Stimulated activated CD8-positive, alpha-beta memory T cell treated with anti-CD3 and anti-CD28 coated beads, Interleukin-15, amount 100 ng/mL, for 24 hours (primary cell): ENCODE measurements at regions not wholly inside any gene's neighbourhood (a gene's known extent, or its start where the extent isn't known, plus 50 kb on each side); places are given as distances from the start of the nearest gene placed in this dataset.

ENCODE experiments used
- DNase-seq: peaks from one replicate; pipeline ENCODE4 v3.0.0-alpha.2; 2020; ENCODE audit warnings: low read depth

GRCh38 chr7:46534664-46535588 lies 613.9 kb upstream of the IGFBP3 start:
- no peak for DNase-seq

DNA sequence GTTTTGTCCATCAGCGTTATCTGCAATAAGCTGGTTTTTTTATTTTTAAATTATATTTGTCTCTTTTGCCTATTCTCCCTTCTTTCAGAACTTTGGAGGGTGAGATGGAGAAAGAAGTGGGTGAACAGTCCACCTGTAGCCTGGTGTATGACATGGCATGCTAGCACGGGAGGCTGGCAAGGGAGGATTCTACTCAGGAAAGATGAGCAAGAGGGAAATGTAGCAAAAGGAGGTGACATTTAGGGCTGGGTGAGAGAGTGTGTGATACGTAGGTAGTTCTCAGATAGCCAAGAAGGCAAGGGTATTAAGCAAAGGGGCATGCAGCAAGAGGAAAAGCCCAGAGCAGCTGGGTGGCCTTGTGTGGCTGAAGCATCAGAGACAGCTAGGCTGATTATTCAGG lies 612.9 kb upstream of the IGFBP3 start:
- no peak for DNase-seq

DNA sequence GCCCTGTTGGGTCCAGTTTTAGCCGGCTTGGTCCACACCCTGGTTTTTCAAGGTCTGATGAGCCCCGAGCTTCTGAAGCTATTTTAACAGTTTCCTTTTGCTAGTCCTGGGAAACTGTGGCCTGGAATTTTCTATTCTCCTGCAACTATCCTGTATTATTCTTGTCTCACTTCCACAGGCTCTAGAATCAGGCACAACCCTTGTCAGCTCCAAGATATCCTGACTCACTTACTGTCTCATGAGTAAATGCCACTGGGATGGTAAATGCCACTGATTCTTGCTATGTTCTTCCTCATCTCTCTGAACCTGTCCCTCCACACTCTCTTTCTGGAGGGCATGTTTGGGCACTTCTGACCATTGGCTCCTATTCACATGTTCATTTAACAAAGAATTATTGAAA lies 611.5 kb upstream of the IGFBP3 start:
- no peak for DNase-seq

- no peak for DNase-seq
These were observed 609.1 kb upstream of the IGFBP3 start for GRCh38 chr7:46530081-46530750.

DNA sequence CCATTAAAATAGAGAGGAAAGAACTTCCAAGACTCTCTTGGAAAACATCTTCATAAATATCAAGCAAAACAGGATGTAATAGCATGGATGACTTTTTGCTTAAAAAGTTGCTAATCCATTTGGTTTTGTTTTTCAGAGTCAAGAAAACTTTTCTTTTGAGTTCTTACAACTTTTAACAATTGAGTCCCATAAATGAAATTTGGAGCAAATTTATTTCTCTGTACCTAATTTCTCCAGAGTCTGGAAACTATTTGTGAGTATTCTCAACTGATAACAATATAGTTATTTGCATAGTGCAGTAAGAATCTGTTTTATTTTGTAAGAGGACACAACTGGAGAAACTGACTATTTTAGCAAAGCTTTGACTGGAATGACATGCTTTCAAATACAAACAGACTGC lies 606.3 kb upstream of the IGFBP3 start:
- no peak for DNase-seq

DNA sequence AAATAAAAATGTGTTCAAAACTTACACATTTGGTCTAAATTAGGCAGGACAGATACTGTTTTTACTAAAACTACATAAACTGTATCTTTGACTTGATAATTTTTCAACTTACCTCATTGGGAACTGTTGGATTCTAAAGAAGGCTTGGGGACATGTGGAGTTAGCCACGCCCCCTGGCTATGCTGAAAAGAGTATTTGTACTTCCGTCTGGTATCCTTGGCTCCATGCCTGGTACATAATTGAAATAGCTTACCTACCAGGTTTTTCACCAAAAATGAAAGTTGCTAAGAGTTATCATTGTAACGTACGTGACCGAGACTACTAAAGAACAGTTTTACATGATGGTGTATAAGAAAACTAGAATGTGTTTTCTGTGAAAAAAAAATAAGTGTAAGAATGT lies 604.8 kb upstream of the IGFBP3 start:
- no peak for DNase-seq

DNA sequence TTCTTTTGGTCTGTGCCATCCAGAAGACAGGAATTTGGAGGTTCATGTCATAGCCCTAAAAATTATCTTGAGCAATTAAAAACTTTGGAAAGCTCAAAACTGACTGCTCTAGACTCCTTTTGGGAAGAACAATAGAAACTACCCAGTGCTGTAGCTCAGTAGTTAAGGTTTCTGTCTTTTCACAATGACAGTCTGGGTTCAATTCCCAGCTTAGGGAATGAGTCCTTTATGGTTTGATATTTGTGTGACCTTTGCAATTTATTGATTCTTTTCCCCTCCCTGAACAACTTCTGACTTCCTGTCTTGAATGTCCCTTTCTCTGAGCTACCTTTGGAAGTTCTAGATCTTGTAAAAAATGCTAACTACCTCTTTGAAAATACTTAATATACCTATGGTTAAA lies 603.3 kb upstream of the IGFBP3 start:
- DNase-seq: no peak

- DNase-seq: no peak
These were observed 601.4 kb upstream of the IGFBP3 start for GRCh38 chr7:46522354-46522906.

- DNase-seq: no peak
These were observed 597.6 kb upstream of the IGFBP3 start for GRCh38 chr7:46518713-46519112.

- DNase-seq: no peak
These were observed 594.9 kb upstream of the IGFBP3 start for GRCh38 chr7:46515844-46516590.

DNA sequence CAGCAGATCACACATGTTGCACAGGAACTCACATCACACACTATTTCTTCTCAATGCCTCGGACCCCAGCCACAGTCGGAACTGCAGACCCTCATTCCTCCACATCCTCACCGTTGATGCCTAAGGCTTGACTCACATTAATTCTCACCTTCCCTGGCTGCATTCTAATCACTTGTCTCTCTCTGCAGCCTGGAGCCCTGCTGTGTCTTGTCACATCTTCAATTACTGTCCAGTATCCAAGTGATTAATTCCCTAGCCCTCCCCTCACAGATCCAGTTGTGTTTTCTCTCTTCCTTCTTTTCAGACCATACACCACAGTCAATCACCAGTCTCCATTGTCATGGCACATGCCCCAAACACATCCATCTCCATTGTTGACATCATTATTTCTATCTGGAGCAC lies 592.4 kb upstream of the IGFBP3 start:
- DNase-seq: no peak

DNA sequence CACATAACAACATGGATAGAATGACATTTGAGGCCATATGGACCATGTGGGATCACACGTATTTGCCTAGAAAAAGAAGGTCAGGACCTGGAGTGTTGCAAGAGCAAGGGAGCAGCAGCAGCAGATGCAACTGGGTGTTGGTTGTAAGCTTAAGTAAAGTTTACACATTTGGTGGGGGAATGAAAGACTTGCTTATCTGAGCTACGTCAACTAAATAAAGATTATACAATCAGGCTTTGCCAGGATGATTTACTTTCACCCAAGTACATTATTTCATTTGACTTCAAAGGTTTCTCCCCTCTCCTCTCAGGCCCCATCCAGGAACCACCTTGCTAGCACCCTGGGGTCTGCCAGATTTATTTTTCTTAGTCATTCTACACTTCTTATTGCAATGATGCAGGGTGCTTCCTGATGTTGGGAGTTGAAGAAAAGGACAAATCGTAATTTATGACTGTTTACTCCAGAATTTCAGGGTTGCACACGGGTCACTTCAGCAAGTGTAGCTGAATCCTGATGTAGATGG lies 591.9 kb upstream of the IGFBP3 start:
- DNase-seq: no peak

DNA sequence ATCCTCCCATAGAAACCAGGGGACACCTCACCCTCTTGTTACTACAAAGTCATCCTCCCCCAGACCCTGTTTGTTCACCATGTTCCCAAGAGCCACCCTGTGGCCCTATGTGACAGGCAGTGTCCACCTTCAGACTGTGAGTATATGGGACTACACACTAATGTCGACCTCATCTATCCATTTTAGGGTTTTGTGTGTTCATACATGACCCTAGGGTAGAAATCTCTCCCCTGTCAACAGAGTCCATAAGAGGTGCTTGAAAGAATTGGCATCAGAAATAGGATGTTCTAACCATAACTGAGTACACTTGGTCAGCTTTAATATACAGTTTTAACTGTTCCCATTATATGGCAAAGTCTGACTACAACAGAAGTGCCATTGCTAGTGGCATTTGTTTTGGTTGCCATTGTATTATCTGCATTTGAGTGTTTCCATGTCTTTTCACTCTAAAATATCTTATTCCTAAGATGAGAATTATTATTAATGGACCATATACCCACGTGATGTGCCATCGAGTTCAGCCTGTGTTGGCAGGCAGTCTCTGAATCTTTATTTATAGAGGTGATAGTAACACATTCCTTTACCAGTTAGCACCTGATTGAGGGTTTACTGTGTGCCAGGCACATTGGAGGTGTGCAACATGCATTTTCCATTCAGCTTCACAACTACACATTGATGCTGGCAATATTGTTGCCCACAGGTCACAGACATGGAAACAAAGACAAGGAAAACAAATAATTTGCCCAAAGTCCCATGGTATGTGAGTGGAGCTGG lies 590.6 kb upstream of the IGFBP3 start:
- no peak for DNase-seq

GRCh38 chr7:46508583-46508982 lies 587.5 kb upstream of the IGFBP3 start:
- DNase-seq: no peak

GRCh38 chr7:46507560-46507959 lies 586.5 kb upstream of the IGFBP3 start:
- DNase-seq: no peak

DNA sequence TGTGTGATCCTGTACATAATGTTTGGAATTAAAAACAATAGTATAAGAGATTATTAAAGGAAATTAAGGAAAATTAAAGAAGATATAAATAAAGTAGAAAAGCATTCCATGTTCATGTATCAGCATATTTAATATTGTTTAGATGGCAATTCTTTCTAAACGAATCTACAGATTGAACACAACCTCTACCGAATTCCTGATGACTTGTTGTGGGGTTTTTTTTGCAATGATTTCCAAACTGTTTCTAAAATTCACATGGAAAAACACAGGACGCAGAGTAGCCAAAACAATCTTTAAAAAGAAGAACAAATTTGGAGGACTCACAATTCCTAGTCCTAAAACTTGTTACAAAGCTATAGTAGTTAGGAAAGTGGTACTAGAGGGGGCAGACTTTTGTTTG lies 573.4 kb upstream of the IGFBP3 start:
- no peak for DNase-seq

GRCh38 chr7:46494028-46494427 lies 573.0 kb upstream of the IGFBP3 start:
- DNase-seq: no peak

DNA sequence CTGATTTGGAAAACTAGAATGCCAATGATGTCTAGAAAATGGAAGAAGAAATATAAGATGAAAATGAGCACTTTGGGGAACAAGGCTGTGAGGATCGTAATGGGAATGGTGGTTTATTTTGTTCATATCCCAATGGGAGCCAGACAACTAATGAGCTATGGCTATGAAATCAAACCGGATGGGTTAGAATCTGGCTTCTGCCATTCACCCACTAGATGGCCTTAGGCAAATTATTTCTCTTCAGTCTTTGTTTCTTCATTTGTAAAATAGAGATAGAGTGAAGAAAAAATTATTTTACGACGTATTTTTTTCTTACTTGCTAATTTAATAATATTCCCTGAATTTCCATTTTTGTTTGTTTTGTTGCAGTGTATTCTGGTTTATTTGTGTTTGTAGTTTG lies 572.1 kb upstream of the IGFBP3 start:
- no peak for DNase-seq

- no peak for DNase-seq
These were observed 571.4 kb upstream of the IGFBP3 start for GRCh38 chr7:46492466-46492865.

- no peak for DNase-seq
These were observed 569.3 kb upstream of the IGFBP3 start for GRCh38 chr7:46490406-46490805.

GRCh38 chr7:46489106-46489505 lies 568.0 kb upstream of the IGFBP3 start:
- no peak for DNase-seq
